ENCODE measurements at regions not wholly inside any gene's neighbourhood (a gene's known extent, or its start where the extent isn't known, plus 50 kb on each side); places are given as distances from the start of the nearest gene placed in this dataset.
"Not testable (repeated sequence)": the region's sequence is repeated elsewhere in the genome, so short reads cannot be mapped to it uniquely, and the experiment has no call there.

DNA sequence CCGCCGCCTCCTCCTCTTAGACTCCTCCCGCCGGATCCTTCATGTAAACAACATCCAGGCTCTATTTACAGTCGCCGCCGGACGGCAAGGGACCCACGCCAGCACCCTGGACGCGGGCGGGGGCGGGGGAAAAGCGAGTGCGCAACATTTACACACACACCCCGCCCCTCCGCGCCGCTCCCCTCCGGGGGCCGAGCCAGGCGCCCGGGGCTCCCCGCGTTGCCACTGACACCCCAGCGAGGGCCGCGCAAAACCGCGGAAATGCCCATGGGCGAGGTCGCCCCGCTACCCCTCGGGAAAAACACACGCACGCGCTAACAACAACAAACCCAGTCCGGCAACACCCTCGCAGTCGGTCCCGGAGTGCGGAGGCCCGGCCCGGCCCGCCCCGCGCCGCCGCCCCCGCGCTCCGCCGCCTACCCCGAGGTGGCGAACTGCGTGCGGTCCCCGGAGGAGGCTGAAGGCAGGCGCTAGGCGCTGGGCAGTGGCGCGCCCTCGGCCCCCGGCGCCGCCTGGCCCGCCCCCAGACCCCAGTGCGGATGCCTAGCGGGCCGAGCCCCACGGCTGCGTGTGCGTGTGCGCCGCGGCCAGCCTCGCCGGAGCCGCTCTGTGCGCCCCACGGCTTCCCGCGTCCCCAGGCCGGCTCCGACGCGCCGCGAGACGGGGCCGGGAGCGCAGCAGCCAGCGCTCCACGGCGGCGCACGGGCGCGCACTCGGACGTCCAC, 81.1 kb upstream of the AK4 start:
- ATAC-seq, result peak; percentile 78
- Mint-ChIP-seq H3K36me3 (ENCODE audit: low read depth) (peaks cover 4% of the 10 kb centered on the region), H3K27ac (peak overlapping the region; percentile 98), H3K27me3 (no peaks in the 10 kb centered on the region), H3K4me1 (peaks cover 57% of the 10 kb centered on the region), H3K4me3 (peak overlapping the region; percentile 98)
- no peaks in the 10 kb centered on the region for H3K9me3 ChIP-seq (ENCODE audit: control insufficient read depth, low read length, poor library complexity, severe bottlenecking)
- DNase-seq, result peak; percentile 72 to 78 (median 75)

DNA sequence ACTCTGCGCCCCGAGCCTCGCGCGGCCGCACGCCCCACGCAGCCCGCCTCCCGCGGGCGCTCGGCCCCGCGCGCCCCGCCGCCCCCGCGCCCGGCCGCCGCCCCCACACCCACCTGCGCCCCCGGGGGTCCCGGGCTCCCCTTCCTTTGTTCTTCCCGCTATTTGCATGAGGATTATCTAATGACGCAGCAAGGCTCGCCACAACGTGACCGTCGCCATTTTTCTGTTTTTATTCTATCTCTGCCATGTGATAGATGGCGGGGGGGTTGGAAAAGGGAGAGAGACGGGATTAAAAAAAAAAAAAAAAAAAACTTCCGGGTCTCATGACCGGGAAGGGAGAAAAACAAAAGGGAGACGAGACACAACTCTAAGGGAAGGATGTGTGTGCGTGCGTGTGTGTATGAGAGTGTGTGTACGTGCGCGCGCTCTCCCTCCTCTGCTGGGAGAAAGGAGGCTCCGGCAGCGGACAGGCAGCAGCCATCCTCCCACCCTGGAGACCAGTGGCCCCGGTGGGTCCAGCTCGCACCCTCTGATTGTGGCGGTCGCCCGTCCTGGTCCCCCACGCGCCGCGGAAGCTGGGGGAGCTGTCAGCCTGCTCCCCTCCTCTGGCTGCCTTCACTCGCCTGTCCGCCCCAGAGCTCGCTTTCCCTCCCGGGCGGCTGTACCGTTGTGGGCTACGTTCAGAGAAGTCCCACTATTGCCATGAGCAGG, 80.4 kb upstream of the AK4 start:
- DNase-seq (peak; percentile 20 to 38 (median 27)), ATAC-seq (peak; percentile 32)
- H3K4me1 Mint-ChIP-seq, result peaks cover 50% of the 10 kb centered on the region
- H3K4me3 Mint-ChIP-seq, result peak overlapping the region; percentile 98
- peaks cover 4% of the 10 kb centered on the region for H3K36me3 Mint-ChIP-seq (ENCODE audit: low read depth)
- H3K27me3 Mint-ChIP-seq, result no peaks in the 10 kb centered on the region
- no peaks in the 10 kb centered on the region for H3K9me3 ChIP-seq (ENCODE audit: control insufficient read depth, low read length, poor library complexity, severe bottlenecking)
- peak overlapping the region; percentile 98 for H3K27ac Mint-ChIP-seq

DNA sequence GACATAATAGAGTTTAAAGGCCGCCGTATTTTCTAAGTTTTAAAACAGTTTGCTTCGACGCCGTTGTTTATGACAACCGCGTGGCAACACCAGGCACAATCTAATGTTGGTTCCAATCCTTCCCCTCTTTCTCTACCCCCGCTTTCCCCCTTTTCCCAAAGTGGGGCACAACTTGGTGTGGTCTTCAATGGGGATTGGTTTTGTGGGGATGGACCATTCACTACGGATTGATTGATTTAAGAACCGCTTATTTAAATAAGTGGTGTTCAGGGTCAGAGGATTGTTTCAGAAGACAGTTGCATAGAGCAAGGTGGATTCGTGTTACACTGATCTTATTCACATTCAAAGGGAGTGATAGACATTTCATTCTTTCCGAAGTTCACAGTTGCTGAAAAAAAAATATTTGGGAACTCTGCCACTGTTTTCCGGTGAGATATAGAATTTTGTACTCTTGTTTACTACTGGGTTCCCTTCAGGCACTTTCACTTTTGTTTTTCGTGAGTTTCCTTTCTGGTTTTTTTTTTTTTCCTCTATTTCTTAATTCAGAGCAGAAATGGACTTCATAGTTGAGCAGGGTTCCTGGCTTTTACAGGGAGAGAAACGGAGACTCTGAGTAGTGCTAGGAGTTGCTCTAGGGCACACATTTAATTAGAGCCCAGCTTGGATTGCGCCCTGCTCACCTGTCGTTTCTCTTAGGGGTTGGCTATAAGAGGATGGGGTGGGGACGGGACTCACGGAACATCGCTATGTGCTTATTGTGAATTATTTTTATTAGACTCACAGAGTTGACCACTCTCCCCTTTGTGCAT, 79.6 kb upstream of the AK4 start:
- Mint-ChIP-seq H3K36me3 (ENCODE audit: low read depth) (peaks cover 4% of the 10 kb centered on the region), H3K4me1 (peaks cover 47% of the 10 kb centered on the region), H3K4me3 (peak overlapping the region; percentile 98), H3K27me3 (no peaks in the 10 kb centered on the region), H3K27ac (peak overlapping the region; percentile 98)
- H3K9me3 ChIP-seq (ENCODE audit: control insufficient read depth, low read length, poor library complexity, severe bottlenecking), result no peaks in the 10 kb centered on the region
- ATAC-seq (no peak), DNase-seq (no peak)

DNA sequence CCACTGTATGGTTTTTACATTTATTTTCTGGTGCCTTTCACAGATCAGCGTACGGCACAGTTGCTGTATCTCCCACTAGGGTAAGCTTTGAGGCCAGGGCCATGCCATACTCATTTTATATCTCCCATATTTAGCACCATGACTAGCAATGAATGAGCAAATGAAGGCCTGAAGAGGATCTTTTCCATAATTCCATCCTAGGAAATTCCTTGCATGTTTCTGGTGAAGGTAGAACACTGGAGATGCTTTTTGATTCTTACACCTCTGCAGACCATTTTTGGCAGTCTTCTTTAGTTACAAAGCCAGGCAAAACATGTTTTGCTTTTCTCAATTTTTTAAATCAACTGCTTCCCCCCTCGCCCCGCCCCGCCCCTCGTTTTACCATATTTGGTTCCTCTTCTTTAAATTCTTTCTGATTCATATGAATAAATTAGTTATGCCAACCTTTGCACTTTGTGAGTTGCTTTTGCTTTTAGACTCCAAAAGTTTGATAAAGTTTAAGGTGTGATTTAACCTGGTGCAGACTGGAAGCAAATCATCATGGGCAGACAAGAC, 78.9 kb upstream of the AK4 start:
- no peaks in the 10 kb centered on the region for H3K27me3 Mint-ChIP-seq
- H3K36me3 Mint-ChIP-seq (ENCODE audit: low read depth), result peaks cover 4% of the 10 kb centered on the region
- peaks cover 46% of the 10 kb centered on the region for H3K4me1 Mint-ChIP-seq
- peak overlapping the region; percentile 98 for H3K4me3 Mint-ChIP-seq
- ATAC-seq (no peak), DNase-seq (no peak)
- no peaks in the 10 kb centered on the region for H3K9me3 ChIP-seq (ENCODE audit: control insufficient read depth, low read length, poor library complexity, severe bottlenecking)
- peak overlapping the region; percentile 98 for H3K27ac Mint-ChIP-seq

DNA sequence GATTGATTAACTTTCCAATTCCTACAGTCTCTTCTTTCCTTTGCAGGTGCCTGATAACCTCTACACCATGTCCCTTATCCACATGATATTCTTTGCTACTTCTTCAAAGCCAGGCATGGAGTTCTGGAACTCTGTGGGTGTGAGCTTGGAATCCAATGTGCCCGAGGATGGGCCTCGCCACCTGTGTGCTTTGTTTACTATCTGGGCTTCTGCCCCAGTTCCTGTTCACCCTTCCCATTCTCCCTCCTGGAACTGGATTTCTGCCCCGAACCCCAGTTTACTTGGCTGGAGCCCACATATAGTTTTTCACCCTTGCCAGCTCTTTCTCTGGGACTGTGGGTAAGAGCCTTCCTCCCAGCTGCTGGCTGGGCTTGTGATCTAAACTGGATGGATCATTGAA, 75.2 kb upstream of the AK4 start:
- no peaks in the 10 kb centered on the region for H3K9me3 ChIP-seq (ENCODE audit: control insufficient read depth, low read length, poor library complexity, severe bottlenecking)
- Mint-ChIP-seq H3K4me1 (peaks cover 32% of the 10 kb centered on the region), H3K36me3 (ENCODE audit: low read depth) (no peaks in the 10 kb centered on the region), H3K4me3 (no peak overlapping the region), H3K27ac (peak overlapping the region; percentile 54), H3K27me3 (no peaks in the 10 kb centered on the region)
- ATAC-seq (no peak), DNase-seq (no peak)

DNA sequence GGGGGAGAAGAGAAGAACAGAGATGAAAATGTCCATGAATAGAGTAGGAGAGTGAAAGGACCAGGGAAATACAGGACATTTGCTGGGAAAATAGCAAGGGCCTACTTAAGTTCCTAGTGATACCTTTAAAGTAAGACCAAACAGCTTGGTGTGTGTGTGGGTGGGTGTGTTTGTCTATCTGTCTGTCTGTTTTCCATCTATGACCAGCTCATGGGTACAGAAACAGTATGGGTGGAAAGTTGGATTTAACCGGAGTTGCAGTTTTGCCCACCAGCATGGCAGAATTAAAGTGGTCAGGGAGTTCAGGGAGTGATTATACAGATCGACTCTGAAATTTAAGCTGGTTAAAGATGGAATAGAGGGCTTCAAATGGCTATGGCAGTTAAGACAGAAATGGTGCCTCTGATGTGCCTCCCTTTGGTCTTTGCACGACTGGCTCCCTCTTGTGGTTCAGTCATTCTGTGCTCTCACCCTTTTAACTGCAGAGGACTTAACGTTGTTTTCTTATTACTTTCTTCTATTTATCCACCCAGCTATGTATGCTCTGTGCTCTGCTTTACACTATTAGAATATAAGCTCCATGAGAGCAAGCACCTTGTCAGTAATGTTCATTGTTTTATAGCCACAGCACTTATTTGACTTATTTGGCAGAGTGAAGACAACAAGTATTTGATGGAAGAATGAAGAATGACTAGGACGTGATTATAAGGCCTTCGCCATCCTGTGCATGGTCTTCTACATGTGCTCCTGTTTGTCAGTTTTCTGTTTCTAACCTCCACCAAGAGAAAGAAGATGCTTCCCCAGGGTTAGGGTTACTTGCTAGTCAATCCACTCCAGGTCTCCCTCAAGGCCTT, 72.7 kb upstream of the AK4 start:
- Mint-ChIP-seq H3K4me3 (no peak overlapping the region), H3K4me1 (peaks cover 21% of the 10 kb centered on the region), H3K27ac (peak overlapping the region; percentile 70), H3K27me3 (peaks cover 14% of the 10 kb centered on the region), H3K36me3 (ENCODE audit: low read depth) (peaks cover 4% of the 10 kb centered on the region)
- DNase-seq (peak; percentile 26 to 48 (median 41)), ATAC-seq (peak; percentile 96)
- H3K9me3 ChIP-seq (ENCODE audit: control insufficient read depth, low read length, poor library complexity, severe bottlenecking), result no peaks in the 10 kb centered on the region

DNA sequence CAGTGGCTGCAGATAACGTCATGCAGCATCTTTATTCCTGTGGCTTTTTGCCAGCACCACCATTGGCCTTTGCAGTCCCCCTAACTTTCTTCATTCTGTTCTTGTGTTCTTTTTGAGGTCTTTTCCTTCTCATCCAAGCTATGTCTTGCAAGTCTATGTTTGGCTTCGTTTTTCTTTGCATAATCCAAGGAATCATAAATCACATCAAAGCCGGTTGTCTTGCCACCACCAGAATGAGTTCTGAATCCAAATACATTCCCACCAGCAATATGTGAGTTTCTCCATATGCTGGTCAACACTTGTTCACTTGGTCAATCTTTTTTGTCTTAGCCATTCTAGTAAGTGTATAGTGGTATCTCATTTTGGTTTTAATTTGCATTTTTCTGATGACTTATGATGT, 70.6 kb upstream of the AK4 start:
- ATAC-seq, result no peak
- peaks cover 14% of the 10 kb centered on the region for H3K27me3 Mint-ChIP-seq
- peaks cover 4% of the 10 kb centered on the region for H3K36me3 Mint-ChIP-seq (ENCODE audit: low read depth)
- H3K9me3 ChIP-seq (ENCODE audit: control insufficient read depth, low read length, poor library complexity, severe bottlenecking), result no peaks in the 10 kb centered on the region
- no peak for DNase-seq
- no peak overlapping the region for H3K4me3 Mint-ChIP-seq
- H3K27ac Mint-ChIP-seq, result no peak overlapping the region
- peaks cover 17% of the 10 kb centered on the region for H3K4me1 Mint-ChIP-seq

DNA sequence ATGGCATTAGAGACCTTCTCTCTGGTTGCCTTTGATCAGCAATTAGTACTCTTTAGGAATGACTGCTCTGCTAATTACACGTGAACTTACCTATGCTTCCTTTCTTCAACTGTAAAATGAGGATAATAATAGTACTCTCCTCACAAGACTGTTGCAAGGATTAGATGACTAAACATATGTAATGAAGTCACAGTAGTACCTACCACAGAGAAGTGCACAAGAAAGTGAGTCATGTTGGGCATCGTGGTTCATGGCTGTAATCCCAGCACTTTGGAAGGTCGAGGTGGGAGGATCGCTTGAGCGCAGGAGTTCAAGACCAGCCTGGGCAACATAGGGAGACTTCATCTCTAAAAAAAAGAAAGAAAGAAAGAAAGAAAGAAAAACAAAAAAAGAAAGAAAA, 68.1 kb upstream of the AK4 start:
- Mint-ChIP-seq H3K27ac (no peak overlapping the region), H3K36me3 (ENCODE audit: low read depth) (peaks cover 4% of the 10 kb centered on the region), H3K27me3 (peaks cover 20% of the 10 kb centered on the region), H3K4me3 (no peak overlapping the region), H3K4me1 (peaks cover 9% of the 10 kb centered on the region)
- no peak for ATAC-seq
- DNase-seq, result no peak
- no peaks in the 10 kb centered on the region for H3K9me3 ChIP-seq (ENCODE audit: control insufficient read depth, low read length, poor library complexity, severe bottlenecking)

DNA sequence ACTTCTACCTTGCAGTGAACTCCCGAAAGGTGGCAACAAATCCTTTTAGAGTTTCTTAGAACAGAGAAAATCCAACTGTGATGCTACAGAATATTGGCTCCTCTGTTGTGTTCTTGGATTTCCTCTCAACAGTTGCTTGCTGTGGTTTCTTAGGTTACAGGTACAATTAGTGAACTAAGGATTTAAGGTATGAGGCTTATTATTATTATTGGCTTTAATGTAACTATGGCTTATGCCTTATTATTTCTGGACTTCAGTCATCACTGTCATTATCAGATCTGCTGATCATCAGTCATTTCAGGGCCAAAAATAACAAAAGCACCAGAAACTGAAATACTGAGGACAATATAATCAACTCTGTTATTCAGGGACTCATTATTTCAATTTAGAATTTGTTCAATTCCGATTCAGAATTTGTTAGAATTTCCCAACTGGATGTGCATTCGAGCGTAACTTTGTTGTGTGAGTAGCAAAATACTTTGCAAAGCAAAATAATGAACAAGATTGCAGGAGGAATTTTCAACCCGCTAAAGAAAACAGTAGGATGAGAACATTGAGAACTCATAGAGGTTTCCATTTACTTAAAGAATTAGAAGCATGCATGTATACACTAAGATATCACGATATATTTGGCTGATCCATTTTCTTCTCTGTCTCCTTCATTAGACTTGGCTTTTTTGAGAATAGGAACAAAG, 65.5 kb upstream of the AK4 start:
- peaks cover 7% of the 10 kb centered on the region for H3K36me3 Mint-ChIP-seq (ENCODE audit: low read depth)
- no peaks in the 10 kb centered on the region for H3K9me3 ChIP-seq (ENCODE audit: control insufficient read depth, low read length, poor library complexity, severe bottlenecking)
- H3K27me3 Mint-ChIP-seq, result peaks cover 25% of the 10 kb centered on the region
- H3K27ac Mint-ChIP-seq, result no peak overlapping the region
- H3K4me3 Mint-ChIP-seq, result no peak overlapping the region
- no peak for ATAC-seq
- no peak for DNase-seq
- peaks cover 2% of the 10 kb centered on the region for H3K4me1 Mint-ChIP-seq

DNA sequence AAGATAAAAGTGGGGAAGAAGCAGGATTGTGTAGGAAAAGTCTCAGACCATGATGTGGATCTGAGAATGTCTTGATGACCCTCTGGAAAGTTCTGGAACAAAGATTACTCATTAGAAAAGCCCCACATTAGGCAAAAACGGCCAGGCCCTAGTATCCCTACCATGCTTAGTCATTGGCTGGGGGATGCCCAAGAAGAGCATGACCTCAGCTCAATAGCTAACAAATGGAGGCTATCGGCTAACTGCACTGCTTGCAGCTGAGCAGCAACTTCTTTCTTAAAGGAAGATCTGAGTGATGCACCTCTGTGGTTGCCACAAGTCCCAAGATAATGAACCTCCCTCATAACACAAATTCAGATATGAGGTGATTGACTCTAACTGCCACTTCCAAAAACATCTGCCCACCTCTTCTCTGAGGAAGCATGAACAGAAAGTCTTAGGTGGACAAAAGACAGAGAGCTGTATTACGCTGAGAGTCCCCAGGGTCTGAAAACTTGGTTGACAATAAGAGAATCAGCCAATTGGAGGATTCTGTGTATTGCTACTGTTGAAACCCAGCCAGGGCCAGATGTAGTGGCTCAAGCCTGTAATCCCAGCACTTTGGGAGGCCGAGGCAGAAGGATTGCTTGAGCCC, 64.6 kb upstream of the AK4 start:
- no peak for DNase-seq
- Mint-ChIP-seq H3K27me3 (peaks cover 25% of the 10 kb centered on the region), H3K36me3 (ENCODE audit: low read depth) (peaks cover 7% of the 10 kb centered on the region), H3K27ac (no peak overlapping the region), H3K4me1 (peaks cover 2% of the 10 kb centered on the region), H3K4me3 (no peak overlapping the region)
- no peak for ATAC-seq
- H3K9me3 ChIP-seq (ENCODE audit: control insufficient read depth, low read length, poor library complexity, severe bottlenecking), result no peaks in the 10 kb centered on the region

DNA sequence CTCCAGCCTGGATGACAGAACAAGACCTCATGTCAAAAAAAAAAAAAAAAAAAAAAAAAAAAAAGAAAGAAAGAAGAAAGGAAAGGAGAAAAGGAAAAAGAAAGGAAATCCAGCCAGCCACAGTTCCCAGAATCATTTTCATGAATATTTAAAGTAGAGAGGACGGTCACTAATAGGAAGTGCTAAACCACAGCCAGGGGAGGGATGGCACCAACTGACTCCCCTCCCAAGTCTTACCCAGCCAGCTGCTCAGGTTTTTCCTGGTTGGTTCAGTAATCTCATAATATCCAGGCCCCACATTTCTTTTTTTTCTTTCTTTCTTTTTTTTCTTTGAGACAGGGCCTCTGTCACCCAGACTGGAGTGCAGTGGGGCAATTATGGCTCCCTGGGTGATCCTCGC, 63.9 kb upstream of the AK4 start:
- DNase-seq (no peak), ATAC-seq (no peak)
- H3K4me1 Mint-ChIP-seq, result peaks cover 2% of the 10 kb centered on the region
- H3K9me3 ChIP-seq (ENCODE audit: control insufficient read depth, low read length, poor library complexity, severe bottlenecking), result no peaks in the 10 kb centered on the region
- H3K36me3 Mint-ChIP-seq (ENCODE audit: low read depth), result peaks cover 6% of the 10 kb centered on the region
- H3K4me3 Mint-ChIP-seq, result no peak overlapping the region
- H3K27me3 Mint-ChIP-seq, result peaks cover 27% of the 10 kb centered on the region
- no peak overlapping the region for H3K27ac Mint-ChIP-seq

DNA sequence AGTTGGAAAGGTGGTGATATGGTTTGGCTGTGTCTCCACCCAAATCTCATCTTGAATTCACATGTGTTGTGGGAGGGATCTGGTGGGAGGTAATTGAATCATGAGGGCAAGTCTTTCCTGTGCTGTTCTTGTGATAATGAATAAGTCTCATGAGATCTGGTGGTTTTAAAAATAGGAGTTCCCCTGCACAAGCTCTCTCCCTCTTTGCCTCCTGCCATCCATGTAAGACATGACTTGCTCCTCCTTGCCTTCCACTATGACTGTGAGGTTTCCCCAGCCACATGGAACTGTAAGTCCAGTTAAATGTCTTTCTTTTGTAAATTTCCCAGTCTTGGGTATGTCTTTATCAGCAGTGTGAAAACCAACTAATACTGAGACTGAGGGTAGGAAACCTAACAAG, 60.5 kb upstream of the AK4 start:
- H3K36me3 Mint-ChIP-seq (ENCODE audit: low read depth); H3K4me1 Mint-ChIP-seq; ATAC-seq; H3K4me3 Mint-ChIP-seq; DNase-seq; H3K27ac Mint-ChIP-seq; H3K9me3 ChIP-seq (ENCODE audit: control insufficient read depth, low read length, poor library complexity, severe bottlenecking): not testable (repeated sequence)
- H3K27me3 Mint-ChIP-seq, result peaks cover 18% of the 10 kb centered on the region
